Neural progenitor cell (in vitro differentiated cells): ENCODE measurements at regions not wholly inside any gene's neighbourhood (a gene's known extent, or its start where the extent isn't known, plus 50 kb on each side); places are given as distances from the start of the nearest gene placed in this dataset.

Experiments used
- DNase-seq: peaks from one replicate; pipeline ENCODE4 v3.0.0-alpha.2; 2016; ENCODE audit warnings: low spot score
- H2AFZ ChIP-seq: fragments of 200-600 bp; sonication (generic); replicated peaks from 2 replicates; pipeline ENCODE4 v1.6.1; 2016; ENCODE audit warnings: antibody characterized with exemption
- H3F3A ChIP-seq: fragments of 200-600 bp; sonication (generic); 2 replicates; pipeline ENCODE4 v1.6.1; 2016; ENCODE audit warnings: antibody characterized with exemption, low read depth
- H3K27ac ChIP-seq: fragments of 200-600 bp; sonication (generic); 2 replicates; pipeline ENCODE4 v1.5.1; 2016; ENCODE audit warnings: mild to moderate bottlenecking
- H3K27me3 ChIP-seq: fragments of 200-600 bp; sonication (generic); 2 replicates; pipeline ENCODE4 v1.6.1; 2016; ENCODE audit warnings: mild to moderate bottlenecking, moderate library complexity
- H3K36me3 ChIP-seq: fragments of 200-600 bp; sonication (generic); 2 replicates; pipeline ENCODE4 v1.5.1; 2016
- H3K4me1 ChIP-seq: fragments of 200-600 bp; sonication (generic); 2 replicates; pipeline ENCODE4 v1.6.1; 2016; ENCODE audit warnings: mixed run types
- H3K4me2 ChIP-seq: fragments of 200-600 bp; sonication (generic); 2 replicates; pipeline ENCODE4 v1.6.1; 2016
- H3K4me3 ChIP-seq: fragments of 200-600 bp; sonication (generic); 2 replicates; pipeline ENCODE4 v1.5.1; 2016
- H3K79me2 ChIP-seq: fragments of 200-600 bp; sonication (generic); 2 replicates; pipeline ENCODE4 v1.6.1; 2016; ENCODE audit warnings: low read depth
- H3K9ac ChIP-seq: fragments of 200-600 bp; sonication (generic); 2 replicates; pipeline ENCODE4 v1.6.1; 2016
- H3K9me3 ChIP-seq: fragments of 200-600 bp; sonication (generic); 2 replicates; pipeline ENCODE4 v1.5.1; 2016; ENCODE audit warnings: low read depth
- H4K20me1 ChIP-seq: fragments of 200-600 bp; sonication (generic); 2 replicates; pipeline ENCODE4 v1.6.1; 2016; ENCODE audit warnings: low read depth
- H3K27ac Mint-ChIP-seq: 3 replicates; pipeline ENCODE4 v1.8.0; 2021; ENCODE audit warnings: mixed read lengths
- H3K27me3 Mint-ChIP-seq: 2 replicates; pipeline ENCODE4 v1.8.0; 2022; ENCODE audit warnings: low read depth, mild to moderate bottlenecking, inconsistent platforms, moderate library complexity, mixed read lengths; ENCODE audit not compliant: insufficient read depth
- H3K36me3 Mint-ChIP-seq: 3 replicates; pipeline ENCODE4 v1.8.0; 2021; ENCODE audit warnings: mixed read lengths
- H3K4me1 Mint-ChIP-seq: 3 replicates; pipeline ENCODE4 v1.8.0; 2021; ENCODE audit warnings: mixed read lengths
- H3K4me3 Mint-ChIP-seq: 3 replicates; pipeline ENCODE4 v1.8.0; 2021; ENCODE audit warnings: mild to moderate bottlenecking, moderate library complexity, mixed read lengths
- H3K9me3 Mint-ChIP-seq: 3 replicates; pipeline ENCODE4 v1.8.0; 2020; ENCODE audit warnings: mixed read lengths
- EZH2 ChIP-seq: fragments of 200-600 bp; sonication (generic); IDR thresholded peaks from 2 replicates; pipeline ENCODE4 v1.6.1; 2017; ENCODE audit warnings: antibody characterized with exemption, mild to moderate bottlenecking, moderate library complexity
- EZH2phosphoT487 ChIP-seq: fragments of 200-600 bp; sonication (generic); IDR thresholded peaks from 2 replicates; pipeline ENCODE4 v1.6.1; 2017; ENCODE audit warnings: antibody characterized with exemption
- TF ChIP-seq, protein P1 (sequence below): fragments of 200-600 bp; sonication (generic); IDR thresholded peaks from 2 replicates; pipeline ENCODE4 v1.5.1; 2017; ENCODE audit warnings: antibody characterized with exemption, mild to moderate bottlenecking

DNA sequence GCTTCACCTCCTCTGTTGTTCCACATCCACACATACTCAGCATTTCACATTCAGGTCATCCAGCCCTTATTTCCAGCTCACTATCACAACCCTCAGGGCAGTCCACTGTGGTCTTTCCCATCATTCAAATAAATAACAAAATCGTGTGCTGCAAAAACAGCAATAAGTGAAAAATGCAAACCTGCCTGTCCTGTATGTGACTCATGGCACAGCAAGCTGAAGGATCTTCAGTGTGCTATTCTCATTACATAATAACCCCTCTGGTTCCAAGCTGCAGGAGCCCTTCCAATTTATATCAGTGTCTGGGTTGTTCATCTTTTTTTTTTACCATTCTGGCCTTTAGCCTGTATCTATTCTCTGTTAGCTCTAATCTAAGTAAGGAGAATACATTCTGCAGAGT, 185.3 kb upstream of the UBE2E2 start:
- Mint-ChIP-seq H3K4me1 (peaks cover 3% of the 10 kb centered on the region), H3K9me3 (no peaks in the 10 kb centered on the region), H3K4me3 (no peak overlapping the region), H3K27me3 (no peaks in the 10 kb centered on the region), H3K27ac (no peak overlapping the region), H3K36me3 (no peaks in the 10 kb centered on the region)
- Histone ChIP-seq H3K36me3 (no peaks in the 10 kb centered on the region), H3K79me2 (no peaks in the 10 kb centered on the region), H4K20me1 (no peaks in the 10 kb centered on the region), H3K27me3 (no peaks in the 10 kb centered on the region), H3K27ac (no peak overlapping the region), H3K9ac (no peak overlapping the region), H2AFZ (no peak overlapping the region), H3K4me3 (no peak overlapping the region), H3K4me2 (no peak overlapping the region), H3K4me1 (no peaks in the 10 kb centered on the region), H3K9me3 (no peaks in the 10 kb centered on the region), H3F3A (no peaks in the 10 kb centered on the region)
- no peak for DNase-seq
- TF ChIP-seq, protein P1, sequence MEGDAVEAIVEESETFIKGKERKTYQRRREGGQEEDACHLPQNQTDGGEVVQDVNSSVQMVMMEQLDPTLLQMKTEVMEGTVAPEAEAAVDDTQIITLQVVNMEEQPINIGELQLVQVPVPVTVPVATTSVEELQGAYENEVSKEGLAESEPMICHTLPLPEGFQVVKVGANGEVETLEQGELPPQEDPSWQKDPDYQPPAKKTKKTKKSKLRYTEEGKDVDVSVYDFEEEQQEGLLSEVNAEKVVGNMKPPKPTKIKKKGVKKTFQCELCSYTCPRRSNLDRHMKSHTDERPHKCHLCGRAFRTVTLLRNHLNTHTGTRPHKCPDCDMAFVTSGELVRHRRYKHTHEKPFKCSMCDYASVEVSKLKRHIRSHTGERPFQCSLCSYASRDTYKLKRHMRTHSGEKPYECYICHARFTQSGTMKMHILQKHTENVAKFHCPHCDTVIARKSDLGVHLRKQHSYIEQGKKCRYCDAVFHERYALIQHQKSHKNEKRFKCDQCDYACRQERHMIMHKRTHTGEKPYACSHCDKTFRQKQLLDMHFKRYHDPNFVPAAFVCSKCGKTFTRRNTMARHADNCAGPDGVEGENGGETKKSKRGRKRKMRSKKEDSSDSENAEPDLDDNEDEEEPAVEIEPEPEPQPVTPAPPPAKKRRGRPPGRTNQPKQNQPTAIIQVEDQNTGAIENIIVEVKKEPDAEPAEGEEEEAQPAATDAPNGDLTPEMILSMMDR: no peak
- no peak for TF ChIP-seq EZH2phosphoT487
- TF ChIP-seq EZH2: no peak

DNA sequence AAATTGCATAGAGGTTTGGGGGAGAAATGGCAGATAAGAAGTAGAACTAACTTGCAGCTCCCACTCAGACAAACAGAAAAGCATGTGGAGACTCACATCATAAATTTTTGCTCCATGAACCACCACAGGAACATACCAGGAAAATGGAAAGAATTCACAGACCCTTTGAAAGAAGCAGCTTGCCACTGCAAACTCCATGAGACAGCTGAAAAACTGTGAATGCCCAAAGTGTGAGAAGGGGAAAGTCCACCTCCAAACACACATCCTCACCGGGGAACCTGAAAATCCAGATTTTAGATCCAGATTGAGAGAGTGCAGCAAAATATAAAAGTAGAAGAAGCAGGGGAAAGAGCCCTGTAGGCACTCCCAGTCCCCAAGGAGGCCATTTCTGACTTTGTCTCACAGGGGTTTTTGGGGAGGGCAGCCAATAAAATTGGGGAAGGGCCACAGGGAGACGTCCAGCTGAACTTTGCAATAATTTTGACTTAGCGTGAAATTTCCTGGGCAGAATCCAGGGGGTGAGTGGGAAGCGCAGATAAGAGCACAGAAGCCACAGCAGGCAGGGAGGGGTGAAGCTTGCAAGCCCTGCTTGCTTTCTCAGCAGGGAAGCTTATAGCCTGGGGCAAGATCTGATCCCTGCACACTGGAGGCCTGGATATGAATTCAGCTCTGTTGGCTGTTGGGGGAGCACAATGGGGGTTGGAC, 183.4 kb upstream of the UBE2E2 start:
- Histone ChIP-seq H3K27me3 (no peaks in the 10 kb centered on the region), H3K4me2 (no peak overlapping the region), H3K79me2 (no peaks in the 10 kb centered on the region), H3K27ac (no peak overlapping the region), H3K4me1 (no peaks in the 10 kb centered on the region), H3K9ac (no peak overlapping the region), H3F3A (no peaks in the 10 kb centered on the region), H2AFZ (peak overlapping the region; percentile 26), H3K9me3 (no peaks in the 10 kb centered on the region), H3K4me3 (no peak overlapping the region), H4K20me1 (no peaks in the 10 kb centered on the region), H3K36me3 (no peaks in the 10 kb centered on the region)
- Mint-ChIP-seq H3K4me3 (no peak overlapping the region), H3K36me3 (no peaks in the 10 kb centered on the region), H3K27ac (peak overlapping the region; percentile 31), H3K9me3 (no peaks in the 10 kb centered on the region), H3K4me1 (peaks cover 3% of the 10 kb centered on the region), H3K27me3 (no peaks in the 10 kb centered on the region)
- TF ChIP-seq EZH2 (no peak), EZH2phosphoT487 (no peak)
- TF ChIP-seq, protein P1: no peak
- DNase-seq: no peak

DNA sequence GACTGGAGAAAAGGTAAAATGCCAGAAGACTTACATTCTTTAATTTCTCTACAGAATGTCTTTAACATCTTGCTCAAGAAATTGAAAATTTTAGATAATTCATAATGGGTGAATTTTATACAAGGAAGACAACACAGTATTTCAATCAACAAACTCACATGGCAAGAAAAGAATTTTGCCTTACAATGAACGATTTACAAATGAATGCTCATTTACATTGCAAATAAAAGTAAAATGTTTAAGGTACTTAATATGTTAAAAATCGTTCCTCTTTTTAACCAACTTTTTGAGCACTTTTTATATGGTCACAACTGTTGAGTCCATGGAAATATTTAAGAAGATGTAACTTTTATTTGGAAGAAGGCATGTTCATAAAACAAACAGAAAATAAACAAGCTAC, 174.8 kb upstream of the UBE2E2 start:
- no peaks in the 10 kb centered on the region for H3K79me2 ChIP-seq
- H4K20me1 ChIP-seq: no peaks in the 10 kb centered on the region
- Mint-ChIP-seq H3K9me3 (peaks cover 8% of the 10 kb centered on the region), H3K36me3 (no peaks in the 10 kb centered on the region), H3K4me3 (no peak overlapping the region), H3K4me1 (no peaks in the 10 kb centered on the region), H3K27me3 (peaks cover 3% of the 10 kb centered on the region), H3K27ac (no peak overlapping the region)
- no peaks in the 10 kb centered on the region for H3K4me1 ChIP-seq
- no peak for TF ChIP-seq EZH2phosphoT487
- TF ChIP-seq EZH2: no peak
- TF ChIP-seq, protein P1: no peak
- no peak overlapping the region for H2AFZ ChIP-seq
- H3K4me2 ChIP-seq: no peak overlapping the region
- DNase-seq: no peak
- H3K36me3 ChIP-seq: no peaks in the 10 kb centered on the region
- no peak overlapping the region for H3K27ac ChIP-seq
- H3K9ac ChIP-seq: no peak overlapping the region
- H3K9me3 ChIP-seq: no peaks in the 10 kb centered on the region
- no peak overlapping the region for H3K4me3 ChIP-seq
- no peaks in the 10 kb centered on the region for H3F3A ChIP-seq
- H3K27me3 ChIP-seq: no peaks in the 10 kb centered on the region
